ENCODE measurements at regions not wholly inside any gene's neighbourhood (a gene's known extent, or its start where the extent isn't known, plus 50 kb on each side); places are given as distances from the start of the nearest gene placed in this dataset.
"Not testable (repeated sequence)": the region's sequence is repeated elsewhere in the genome, so short reads cannot be mapped to it uniquely, and the experiment has no call there.

DNA sequence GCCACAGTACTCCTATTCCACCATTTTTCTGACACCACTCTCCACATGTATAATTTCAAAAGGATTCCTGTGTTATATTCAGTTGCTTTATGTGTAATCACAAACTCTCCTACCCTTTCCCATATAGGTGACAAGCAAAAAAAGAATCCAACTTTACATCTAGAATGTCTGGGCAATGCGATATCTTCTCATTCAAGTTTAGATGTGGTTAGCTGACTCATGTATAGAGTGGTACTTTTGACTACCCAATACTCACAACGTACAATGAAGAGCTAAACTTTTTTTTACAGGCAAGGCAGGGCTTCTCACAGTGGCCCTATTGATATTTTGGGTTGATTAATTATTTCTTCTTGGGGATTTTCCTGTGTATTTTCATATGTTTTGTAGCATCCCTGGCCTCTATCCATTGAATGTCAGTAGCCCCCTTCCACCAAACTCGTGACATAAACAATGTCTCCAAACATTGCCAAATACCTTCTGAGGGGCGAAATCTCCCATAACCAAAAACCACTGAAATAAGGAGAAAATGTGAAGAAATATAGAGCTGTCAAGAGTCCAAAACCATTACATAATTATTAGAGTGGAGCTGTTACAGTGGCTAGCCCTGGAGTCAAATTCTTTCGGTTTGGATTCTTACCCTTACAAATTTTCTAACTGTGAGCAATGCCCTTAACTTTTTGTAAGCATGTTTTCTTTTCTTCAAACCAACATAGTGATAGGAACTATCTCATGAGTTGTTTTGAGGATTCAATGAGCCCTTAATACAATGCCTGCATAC lies 342.6 kb downstream of the NSUN3 start:
- intact Hi-C loops (cut with micrococcal nuclease; ENCODE audit: unreplicated experiment) = no loop called here
- Mint-ChIP-seq H3K27ac (ENCODE audit: unreplicated experiment) (no peak overlapping the region), H3K27me3 (ENCODE audit: unreplicated experiment) (no peaks in the 10 kb centered on the region), H3K4me3 (ENCODE audit: low read depth, unreplicated experiment) (no peak overlapping the region), H3K9me3 (ENCODE audit: low read depth, unreplicated experiment) (peaks cover 2% of the 10 kb centered on the region), H3K4me1 (ENCODE audit: low read depth, unreplicated experiment) (no peaks in the 10 kb centered on the region), H3K36me3 (ENCODE audit: insufficient read depth, unreplicated experiment) (no peaks in the 10 kb centered on the region)
- BruUV-seq (replicated peaks) = no TSS peak
- TF ChIP-seq, protein P1, sequence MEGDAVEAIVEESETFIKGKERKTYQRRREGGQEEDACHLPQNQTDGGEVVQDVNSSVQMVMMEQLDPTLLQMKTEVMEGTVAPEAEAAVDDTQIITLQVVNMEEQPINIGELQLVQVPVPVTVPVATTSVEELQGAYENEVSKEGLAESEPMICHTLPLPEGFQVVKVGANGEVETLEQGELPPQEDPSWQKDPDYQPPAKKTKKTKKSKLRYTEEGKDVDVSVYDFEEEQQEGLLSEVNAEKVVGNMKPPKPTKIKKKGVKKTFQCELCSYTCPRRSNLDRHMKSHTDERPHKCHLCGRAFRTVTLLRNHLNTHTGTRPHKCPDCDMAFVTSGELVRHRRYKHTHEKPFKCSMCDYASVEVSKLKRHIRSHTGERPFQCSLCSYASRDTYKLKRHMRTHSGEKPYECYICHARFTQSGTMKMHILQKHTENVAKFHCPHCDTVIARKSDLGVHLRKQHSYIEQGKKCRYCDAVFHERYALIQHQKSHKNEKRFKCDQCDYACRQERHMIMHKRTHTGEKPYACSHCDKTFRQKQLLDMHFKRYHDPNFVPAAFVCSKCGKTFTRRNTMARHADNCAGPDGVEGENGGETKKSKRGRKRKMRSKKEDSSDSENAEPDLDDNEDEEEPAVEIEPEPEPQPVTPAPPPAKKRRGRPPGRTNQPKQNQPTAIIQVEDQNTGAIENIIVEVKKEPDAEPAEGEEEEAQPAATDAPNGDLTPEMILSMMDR (IDR thresholded peaks at IDR 0.05; ENCODE audit: unreplicated experiment) = no peak
- DNase-seq = no peak
- CTCF ChIA-PET = interaction anchor here (0.6 kb wide), 1 partner anchor 65 kb away, joined by 4 read pairs; no protein-coding TSS in a partner anchor

DNA sequence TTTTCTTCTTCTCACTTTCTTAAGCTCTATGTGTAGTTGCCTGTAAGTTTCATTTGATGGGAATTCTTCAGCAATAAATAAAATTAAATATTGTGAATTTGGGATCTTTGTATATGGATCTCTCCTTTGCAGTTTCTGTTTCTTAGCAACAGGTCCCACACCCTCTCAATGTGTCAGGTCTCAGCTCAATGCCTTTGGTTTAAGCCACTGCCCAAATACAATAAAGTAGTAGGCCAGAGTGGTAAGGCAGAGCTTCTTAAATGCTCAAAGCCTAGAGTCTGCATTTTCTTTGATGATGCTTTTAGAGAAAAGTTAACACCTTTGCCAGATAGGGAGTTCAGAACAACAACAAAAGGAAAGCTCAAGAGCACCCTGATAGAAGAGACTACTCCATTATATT lies 343.7 kb downstream of the NSUN3 start:
- TF ChIP-seq, protein P1 (IDR thresholded peaks at IDR 0.05; ENCODE audit: unreplicated experiment) = no peak
- Mint-ChIP-seq H3K36me3 (ENCODE audit: insufficient read depth, unreplicated experiment) (no peaks in the 10 kb centered on the region), H3K4me1 (ENCODE audit: low read depth, unreplicated experiment) (no peaks in the 10 kb centered on the region), H3K27ac (ENCODE audit: unreplicated experiment) (no peak overlapping the region), H3K27me3 (ENCODE audit: unreplicated experiment) (no peaks in the 10 kb centered on the region), H3K4me3 (ENCODE audit: low read depth, unreplicated experiment) (no peak overlapping the region), H3K9me3 (ENCODE audit: low read depth, unreplicated experiment) (peaks cover 2% of the 10 kb centered on the region)
- no TSS peak for BruUV-seq (replicated peaks)
- CTCF ChIA-PET = interaction anchor here (0.6 to 0.7 kb wide), 2 partner anchors 236 to 381 kb away, joined by 3 to 4 read pairs; no protein-coding TSS in a partner anchor
- intact Hi-C loops (cut with micrococcal nuclease; ENCODE audit: unreplicated experiment) = no loop called here
- no peak for DNase-seq

DNA sequence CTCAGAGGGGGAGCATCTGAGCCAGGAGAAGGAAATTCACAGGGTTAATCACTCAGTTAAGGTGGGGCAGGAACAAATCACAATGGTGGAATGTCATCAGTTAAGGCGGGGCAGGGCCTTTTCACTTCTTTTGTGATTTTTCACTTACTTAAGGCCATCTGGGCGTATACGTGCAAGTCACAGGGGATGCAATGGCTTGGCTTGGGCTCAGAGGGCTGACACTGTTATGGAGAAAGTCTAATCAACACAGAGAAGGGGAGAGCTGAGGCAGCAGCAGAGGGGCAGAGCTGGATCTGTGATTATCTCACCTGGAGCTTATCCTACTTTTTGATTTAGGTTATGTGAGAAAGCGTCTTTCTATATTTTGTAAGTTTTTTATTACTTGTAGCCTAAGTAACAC lies 350.1 kb downstream of the NSUN3 start:
- H3K36me3 Mint-ChIP-seq (ENCODE audit: insufficient read depth, unreplicated experiment); H3K4me3 Mint-ChIP-seq (ENCODE audit: low read depth, unreplicated experiment); CTCF ChIA-PET; H3K27me3 Mint-ChIP-seq (ENCODE audit: unreplicated experiment); intact Hi-C loops (cut with micrococcal nuclease; ENCODE audit: unreplicated experiment); BruUV-seq (replicated peaks); DNase-seq; H3K27ac Mint-ChIP-seq (ENCODE audit: unreplicated experiment); H3K9me3 Mint-ChIP-seq (ENCODE audit: low read depth, unreplicated experiment): not testable (repeated sequence)
- peaks cover 19% of the 10 kb centered on the region for H3K4me1 Mint-ChIP-seq (ENCODE audit: low read depth, unreplicated experiment)

DNA sequence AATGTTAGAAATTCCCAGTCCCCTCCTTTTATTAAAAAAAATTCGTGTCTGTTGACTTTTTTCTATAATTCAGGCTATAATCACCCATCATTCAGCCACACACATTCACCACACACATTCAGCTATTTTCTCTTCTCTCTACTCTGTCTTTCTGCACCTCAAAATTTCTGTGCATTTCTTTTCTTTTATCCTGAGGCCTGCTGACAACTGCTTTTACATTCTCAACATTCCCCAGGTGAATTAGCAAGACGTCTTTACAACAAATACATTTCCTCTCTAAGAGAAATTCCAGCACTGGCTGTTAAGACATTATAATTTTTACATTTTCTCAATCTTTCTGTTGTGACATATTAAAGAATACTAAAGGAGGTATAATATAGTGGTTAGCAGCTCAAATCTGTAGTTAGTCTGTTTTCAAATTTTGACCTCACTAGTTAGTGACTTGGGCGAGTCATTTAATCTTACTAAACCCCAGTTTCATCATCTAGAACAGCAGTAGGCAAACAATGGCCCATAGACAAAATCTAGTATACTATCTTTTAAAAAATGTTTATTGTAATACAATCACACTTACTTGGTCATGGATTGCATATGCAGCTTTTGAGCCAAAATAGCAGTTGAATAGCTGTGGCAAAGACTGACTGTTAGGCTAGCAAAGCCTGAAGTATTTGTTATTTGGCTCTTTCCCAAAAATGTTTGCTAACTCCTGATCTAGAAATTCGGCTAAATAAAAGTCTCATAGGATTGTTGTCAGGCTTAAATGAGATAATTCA lies 350.7 kb downstream of the NSUN3 start:
- Mint-ChIP-seq H3K36me3 (ENCODE audit: insufficient read depth, unreplicated experiment) (no peaks in the 10 kb centered on the region), H3K27me3 (ENCODE audit: unreplicated experiment) (no peaks in the 10 kb centered on the region), H3K9me3 (ENCODE audit: low read depth, unreplicated experiment) (no peaks in the 10 kb centered on the region), H3K4me1 (ENCODE audit: low read depth, unreplicated experiment) (peaks cover 19% of the 10 kb centered on the region), H3K4me3 (ENCODE audit: low read depth, unreplicated experiment) (no peak overlapping the region), H3K27ac (ENCODE audit: unreplicated experiment) (no peak overlapping the region)
- CTCF ChIA-PET = no interaction called here
- TF ChIP-seq, protein P1 (IDR thresholded peaks at IDR 0.05; ENCODE audit: unreplicated experiment) = no peak
- DNase-seq = no peak
- no TSS peak for BruUV-seq (replicated peaks)
- intact Hi-C loops (cut with micrococcal nuclease; ENCODE audit: unreplicated experiment) = no loop called here
